ENCODE measurements at regions not wholly inside any gene's neighbourhood (a gene's known extent, or its start where the extent isn't known, plus 50 kb on each side); places are given as distances from the start of the nearest gene placed in this dataset.
A peak's percentile ranks its signal among the peaks of the same experiment; 100 is the strongest.

GRCh38 chr3:102237838-102238237, 197.0 kb upstream of the ZPLD1 start:
- DNase-seq (ENCODE audit: low read depth): no peak
- no peak for TF ChIP-seq CTCF (conservative IDR thresholded peaks at IDR 0.05; ENCODE audit: low read depth, low read length)
- H3K4me3 ChIP-seq (ENCODE audit: low read depth, low read length): no peak overlapping the region

- H3K4me3 ChIP-seq (ENCODE audit: low read depth, low read length): no peak overlapping the region
- peak; percentile 37 for DNase-seq (ENCODE audit: low read depth)
- TF ChIP-seq CTCF (conservative IDR thresholded peaks at IDR 0.05; ENCODE audit: low read depth, low read length): no peak
These were observed 196.5 kb upstream of the ZPLD1 start for GRCh38 chr3:102238362-102238761.

GRCh38 chr3:102240720-102241119, 194.1 kb upstream of the ZPLD1 start:
- DNase-seq (ENCODE audit: low read depth): no peak
- no peak overlapping the region for H3K4me3 ChIP-seq (ENCODE audit: low read depth, low read length)
- no peak for TF ChIP-seq CTCF (conservative IDR thresholded peaks at IDR 0.05; ENCODE audit: low read depth, low read length)

- TF ChIP-seq CTCF (conservative IDR thresholded peaks at IDR 0.05; ENCODE audit: low read depth, low read length): no peak
- H3K4me3 ChIP-seq (ENCODE audit: low read depth, low read length): no peak overlapping the region
- DNase-seq (ENCODE audit: low read depth): no peak
These were observed 185.7 kb upstream of the ZPLD1 start for GRCh38 chr3:102248981-102249705.

GRCh38 chr3:102255736-102256135, 179.1 kb upstream of the ZPLD1 start:
- H3K4me3 ChIP-seq (ENCODE audit: low read depth, low read length): no peak overlapping the region
- no peak for TF ChIP-seq CTCF (conservative IDR thresholded peaks at IDR 0.05; ENCODE audit: low read depth, low read length)
- DNase-seq (ENCODE audit: low read depth): no peak

- no peak for DNase-seq (ENCODE audit: low read depth)
- no peak for TF ChIP-seq CTCF (conservative IDR thresholded peaks at IDR 0.05; ENCODE audit: low read depth, low read length)
- H3K4me3 ChIP-seq (ENCODE audit: low read depth, low read length): no peak overlapping the region
These were observed 176.1 kb upstream of the ZPLD1 start for GRCh38 chr3:102258666-102259227.

- H3K4me3 ChIP-seq (ENCODE audit: low read depth, low read length): no peak overlapping the region
- DNase-seq (ENCODE audit: low read depth): no peak
- no peak for TF ChIP-seq CTCF (conservative IDR thresholded peaks at IDR 0.05; ENCODE audit: low read depth, low read length)
These were observed 175.2 kb upstream of the ZPLD1 start for GRCh38 chr3:102259663-102260062.
